NCI-H510A (cell line): ENCODE measurements at regions not wholly inside any gene's neighbourhood (a gene's known extent, or its start where the extent isn't known, plus 50 kb on each side); places are given as distances from the start of the nearest gene placed in this dataset.
"Not testable (repeated sequence)": the region's sequence is repeated elsewhere in the genome, so short reads cannot be mapped to it uniquely, and the experiment has no call there.

Experiments
- DNase-seq: peaks from one replicate; lab custom pipeline; 2025; lab: John Stamatoyannopoulos, UW

DNA sequence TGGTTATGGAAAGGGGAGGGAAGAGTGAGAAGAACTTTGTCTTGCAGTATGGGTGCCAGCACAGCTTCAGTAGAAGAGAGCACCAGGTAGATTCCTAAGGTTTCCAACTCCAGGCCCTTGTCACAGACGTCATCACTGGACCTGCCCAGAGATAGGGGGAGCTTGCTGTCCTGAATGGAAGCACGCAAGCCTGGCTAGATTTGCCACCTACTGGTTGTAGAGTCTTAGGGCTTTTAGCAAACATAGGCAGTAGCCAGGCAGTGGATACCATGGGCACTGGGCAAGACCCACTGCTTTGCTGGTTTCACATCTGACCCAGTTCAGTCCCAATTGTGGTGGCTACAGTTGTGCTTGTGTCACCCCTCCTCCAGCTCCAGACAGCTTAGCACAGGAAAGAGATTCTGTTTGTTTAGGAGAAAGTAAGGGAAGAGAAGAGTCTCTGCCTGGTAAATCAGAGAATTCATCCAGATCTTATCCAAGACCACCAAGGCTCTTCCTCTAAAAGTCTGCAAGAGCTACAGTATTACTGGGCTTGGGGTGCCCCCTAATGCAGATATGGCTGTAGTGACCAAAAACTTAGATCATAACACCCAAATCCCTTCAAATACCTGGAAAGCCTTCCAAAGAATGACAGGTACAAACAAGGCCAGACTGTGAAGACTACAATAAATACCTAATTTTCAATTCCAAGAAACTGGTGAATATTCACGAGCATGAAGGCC lies 158.9 kb downstream of the HINT1 start:
- no peak for DNase-seq

DNA sequence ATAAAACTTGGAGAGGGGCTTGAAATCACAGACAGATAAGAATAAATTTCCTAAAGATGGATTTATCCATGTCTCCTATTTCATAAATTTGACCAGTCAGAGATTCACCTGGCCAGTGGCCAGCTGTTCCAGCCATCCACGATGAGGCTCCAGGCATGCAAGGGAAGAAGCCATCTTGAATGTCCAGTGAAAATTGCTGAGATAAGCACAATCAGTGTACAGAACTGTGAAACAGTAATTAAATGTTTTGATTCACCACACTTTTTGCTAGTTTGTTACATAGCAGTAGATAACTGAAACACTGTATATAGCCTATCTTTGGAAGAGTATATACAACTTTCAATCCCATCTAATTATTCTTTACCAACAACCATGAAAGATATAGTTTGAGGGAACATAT lies 163.5 kb downstream of the HINT1 start:
- DNase-seq = no peak

DNA sequence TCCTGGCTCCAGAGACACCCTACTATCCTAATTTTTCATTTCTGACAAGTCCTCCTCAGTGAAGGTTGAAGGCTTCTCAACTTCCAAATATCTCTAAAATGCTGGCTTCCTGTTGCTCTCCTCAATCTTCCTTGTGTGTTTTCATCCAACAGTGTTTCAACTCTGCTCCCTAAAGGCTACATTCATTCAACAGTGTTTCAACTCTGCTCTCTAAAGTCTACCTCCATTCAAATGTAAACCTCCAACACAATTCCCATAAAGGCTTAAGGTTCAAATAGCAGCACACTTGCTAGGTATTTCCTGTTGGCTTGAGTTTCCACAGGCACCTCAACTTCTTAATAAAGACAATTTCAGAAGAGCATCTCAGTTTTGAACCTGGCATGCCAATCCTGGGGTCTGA lies 164.8 kb downstream of the HINT1 start:
- no peak for DNase-seq

DNA sequence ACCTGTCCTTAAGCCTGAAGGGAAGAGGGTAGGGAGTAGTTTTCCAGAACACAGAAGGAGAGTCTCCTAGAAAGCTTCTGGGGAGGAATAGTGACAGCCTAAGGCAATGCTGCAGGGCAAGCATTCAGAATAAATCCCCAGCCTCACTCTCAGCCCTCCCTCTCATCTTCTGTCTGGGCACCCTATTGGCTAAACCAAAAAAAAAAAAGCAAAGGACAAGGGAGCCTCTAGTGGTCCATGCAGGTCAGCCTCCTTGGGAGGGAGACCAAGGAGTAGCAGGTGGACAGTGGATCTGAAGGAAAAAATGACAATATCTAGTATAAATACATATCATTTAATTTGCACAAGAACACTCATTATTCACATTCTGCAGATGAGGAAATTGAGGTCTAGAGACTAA lies 168.3 kb downstream of the HINT1 start:
- DNase-seq = not testable (repeated sequence)

DNA sequence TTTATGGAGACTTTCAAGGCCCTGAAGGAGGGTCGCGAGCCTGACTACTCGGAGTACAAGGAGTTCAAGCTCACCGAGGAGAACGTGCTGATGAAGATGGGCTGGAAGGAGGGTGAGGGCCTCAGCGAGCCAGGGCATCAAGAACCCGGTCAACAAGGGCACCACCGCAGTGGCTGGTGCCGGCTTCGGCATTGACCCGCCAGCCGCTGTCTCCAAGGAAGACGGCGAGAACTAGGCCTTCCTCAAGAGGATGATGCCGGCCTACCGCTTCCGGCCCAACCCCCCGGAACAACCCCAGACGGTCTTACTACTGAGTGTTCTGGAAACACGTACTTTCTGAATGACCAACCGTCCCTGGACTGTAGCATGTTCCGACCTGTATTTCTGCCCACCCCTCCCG lies 169.2 kb downstream of the HINT1 start:
- no peak for DNase-seq

DNA sequence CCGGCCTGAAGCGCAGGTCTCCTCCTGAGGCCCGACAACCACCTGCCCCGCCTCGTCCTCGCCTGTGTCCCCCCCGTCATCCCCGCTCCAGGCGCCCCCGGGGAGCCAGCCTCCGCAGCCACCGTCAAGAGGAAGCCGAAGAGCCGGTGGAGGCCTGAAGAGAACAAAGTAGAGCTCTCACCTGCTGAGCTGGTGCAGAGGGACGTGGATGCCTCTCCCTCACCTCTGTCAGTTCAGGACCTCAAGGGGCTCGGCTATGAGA lies 169.9 kb downstream of the HINT1 start:
- DNase-seq = no peak

DNA sequence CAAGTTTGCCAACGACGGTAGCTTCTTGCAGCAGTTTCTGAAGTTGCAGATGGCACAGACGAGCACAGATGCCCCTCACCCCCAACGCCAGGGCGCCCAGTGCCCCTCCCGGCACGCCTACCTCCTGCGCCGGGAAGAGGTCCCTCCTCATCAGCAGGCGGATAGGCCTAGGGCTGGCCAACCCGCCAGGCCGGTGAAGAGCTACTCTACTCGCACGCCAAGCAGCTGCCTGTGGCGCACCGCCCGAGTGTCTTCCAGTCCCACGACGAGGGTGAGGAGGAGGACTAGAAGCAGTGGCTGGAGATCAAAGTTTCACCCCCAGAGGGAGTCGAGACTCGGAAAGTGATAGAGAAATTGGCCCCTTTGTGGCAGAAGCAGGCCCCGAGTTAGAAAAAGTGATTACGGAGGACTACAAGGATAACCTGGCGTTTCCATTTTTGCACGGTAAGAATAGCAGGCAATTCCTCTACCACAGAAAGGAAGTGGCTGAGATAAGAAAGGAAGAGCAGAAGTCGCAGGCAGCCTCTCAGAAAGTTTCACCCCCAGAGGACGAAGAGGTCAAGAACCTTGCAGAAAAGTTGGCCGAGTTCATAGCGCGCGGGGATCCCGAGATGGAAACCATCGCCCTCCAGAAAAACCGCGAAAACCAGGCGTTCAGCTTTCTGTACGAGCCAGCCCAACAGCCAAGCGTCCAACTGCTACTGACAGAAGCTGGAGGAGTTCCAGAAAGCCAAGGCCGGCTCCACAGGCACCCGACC lies 170.4 kb downstream of the HINT1 start:
- peak; percentile 35 for DNase-seq

DNA sequence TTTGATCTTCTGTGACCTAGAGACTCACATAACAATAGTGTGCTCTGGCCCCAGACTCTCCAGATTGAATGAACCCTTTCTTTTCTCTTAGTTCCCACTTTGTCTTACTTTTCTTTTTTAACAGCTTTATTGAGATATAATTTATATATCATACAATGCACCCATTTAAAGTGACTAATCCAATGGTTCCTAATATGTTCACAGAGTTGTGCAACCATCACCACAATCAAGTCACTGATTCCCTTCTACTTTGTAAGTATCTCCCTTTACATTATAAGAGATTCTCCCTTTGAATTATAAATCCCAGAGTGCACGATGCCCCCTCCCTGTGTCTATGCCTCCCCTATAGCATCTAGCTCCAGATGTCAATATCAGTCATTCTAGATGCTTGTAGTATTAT lies 172.4 kb downstream of the HINT1 start:
- no peak for DNase-seq

DNA sequence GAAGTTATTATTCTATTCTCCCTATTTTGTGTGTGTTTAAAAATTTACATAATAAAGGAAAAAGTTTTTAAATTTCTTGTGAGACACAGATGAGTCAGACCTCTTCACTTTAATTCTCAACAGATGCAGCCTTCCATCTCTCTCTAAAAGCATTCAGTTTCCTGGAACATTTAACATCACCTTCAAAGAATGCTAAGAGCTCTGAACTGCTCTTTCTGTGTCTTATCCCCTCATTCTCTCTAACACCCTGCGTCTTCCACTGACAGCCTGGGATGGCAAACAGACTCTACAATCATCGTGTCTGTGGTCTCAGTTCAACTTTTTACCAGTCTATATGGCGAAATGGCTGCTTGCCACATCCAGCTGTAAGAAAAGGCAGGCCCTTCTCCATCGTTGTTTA lies 173.0 kb downstream of the HINT1 start:
- DNase-seq = no peak

DNA sequence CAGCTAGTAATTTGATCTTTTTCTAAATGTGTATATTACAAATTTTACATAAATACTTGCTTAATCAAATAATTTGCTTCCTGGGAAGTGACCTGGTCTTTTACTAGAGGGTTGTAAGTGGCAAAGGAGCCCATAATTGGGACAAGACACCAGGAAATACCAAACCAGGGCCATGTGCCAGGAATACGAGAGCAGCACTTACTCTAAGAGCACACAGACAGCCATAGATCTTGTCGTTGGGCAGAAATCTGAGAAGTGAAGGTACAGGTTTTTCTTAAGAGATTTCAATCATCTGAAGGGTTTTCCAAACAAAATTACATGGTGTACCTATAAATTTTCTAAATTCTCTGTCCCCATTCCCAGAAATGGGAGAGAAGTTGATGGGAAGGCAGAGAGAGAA lies 179.3 kb downstream of the HINT1 start:
- no peak for DNase-seq

DNA sequence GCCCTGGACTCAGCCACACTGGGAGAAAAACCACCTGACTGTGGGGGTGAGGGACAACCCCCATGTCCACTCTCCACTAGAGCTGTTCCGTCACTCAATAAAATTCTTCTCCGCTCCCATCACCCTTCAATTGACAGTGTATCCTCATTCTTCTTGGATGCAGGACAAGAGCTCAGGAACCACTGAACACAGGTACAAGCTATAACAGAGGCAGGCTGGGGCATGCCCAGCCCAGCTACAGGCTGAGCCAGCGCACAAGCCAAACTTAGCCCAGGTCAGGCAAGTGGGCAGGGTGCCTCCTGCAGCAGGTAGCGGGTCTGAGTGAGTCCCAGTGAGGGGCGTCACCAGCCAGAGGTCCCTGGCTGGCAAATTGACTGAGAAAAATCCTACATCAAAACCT lies 183.4 kb downstream of the HINT1 start:
- no peak for DNase-seq

DNA sequence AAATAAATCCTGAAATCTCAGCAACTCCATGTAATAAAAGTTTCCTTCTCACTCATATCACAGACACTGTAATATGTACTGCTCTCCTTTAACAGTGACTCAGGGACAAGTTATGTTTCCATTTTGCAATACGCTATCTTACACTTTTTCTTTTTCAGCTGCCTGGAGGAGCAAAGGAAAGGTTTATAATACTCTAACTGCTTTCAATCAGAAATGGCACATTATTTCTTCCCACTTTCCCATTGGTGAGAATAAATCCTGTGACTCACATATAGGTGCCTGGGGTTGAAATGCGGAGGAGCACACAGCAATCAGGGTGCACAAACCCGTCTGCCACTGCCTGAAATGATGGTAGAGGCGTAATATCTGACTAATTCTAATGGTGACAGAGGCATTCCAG lies 186.6 kb downstream of the HINT1 start:
- DNase-seq = no peak

DNA sequence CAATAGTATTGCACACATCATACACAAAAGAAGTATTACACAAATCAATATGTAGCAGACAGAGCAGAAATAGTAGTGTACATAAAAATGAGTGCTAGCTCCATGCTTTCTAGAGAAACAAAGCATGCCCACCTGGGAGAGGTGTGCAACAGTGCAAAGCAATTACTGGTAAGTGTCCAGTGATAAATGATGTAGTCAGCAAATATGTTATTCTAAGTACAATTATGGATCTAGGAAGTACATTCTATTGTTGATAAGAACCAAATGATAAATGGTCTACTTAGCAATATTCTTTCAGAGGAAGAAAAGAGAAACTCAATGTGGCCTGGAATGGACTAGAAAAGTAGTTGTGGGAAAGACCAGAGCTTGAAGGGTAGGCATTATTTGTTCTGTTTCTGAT lies 188.6 kb downstream of the HINT1 start:
- no peak for DNase-seq

DNA sequence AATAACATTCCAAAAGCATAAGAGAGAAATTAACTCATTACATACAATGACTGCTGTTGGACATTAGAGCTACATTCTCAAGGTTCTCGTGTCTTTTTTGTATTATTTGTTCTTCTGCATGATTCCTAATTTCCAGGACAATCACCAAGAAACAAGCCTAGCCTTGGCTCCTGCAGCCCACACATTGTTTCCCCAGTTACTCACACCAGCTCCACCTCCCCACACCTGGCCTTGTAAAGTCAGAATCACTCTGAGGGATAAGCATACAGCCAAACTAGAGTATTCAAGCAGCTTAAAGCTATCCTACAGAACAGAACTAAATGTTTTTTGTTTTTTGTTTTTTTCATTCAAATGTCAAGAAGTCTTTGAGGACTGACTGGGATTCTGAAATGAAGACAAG lies 189.2 kb downstream of the HINT1 start:
- no peak for DNase-seq

DNA sequence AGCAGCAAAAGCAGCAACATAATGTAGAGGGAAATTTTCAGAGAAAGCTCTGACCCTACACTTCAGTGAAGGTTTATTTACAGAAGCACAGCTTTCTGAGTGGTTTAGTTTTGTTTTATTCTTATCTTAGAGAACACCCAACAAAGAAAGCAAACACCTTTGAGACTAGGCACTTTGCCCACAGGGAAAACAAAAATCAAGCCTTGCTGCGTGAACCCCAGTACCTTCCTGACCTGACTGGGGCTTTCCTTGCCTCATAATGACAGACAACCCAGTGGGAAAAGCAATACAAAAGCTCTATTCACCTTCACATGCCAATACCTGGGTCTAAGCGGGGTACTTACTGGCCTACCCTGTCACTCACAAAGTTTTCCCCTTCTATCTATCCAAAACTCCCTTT lies 189.8 kb downstream of the HINT1 start:
- DNase-seq = no peak

DNA sequence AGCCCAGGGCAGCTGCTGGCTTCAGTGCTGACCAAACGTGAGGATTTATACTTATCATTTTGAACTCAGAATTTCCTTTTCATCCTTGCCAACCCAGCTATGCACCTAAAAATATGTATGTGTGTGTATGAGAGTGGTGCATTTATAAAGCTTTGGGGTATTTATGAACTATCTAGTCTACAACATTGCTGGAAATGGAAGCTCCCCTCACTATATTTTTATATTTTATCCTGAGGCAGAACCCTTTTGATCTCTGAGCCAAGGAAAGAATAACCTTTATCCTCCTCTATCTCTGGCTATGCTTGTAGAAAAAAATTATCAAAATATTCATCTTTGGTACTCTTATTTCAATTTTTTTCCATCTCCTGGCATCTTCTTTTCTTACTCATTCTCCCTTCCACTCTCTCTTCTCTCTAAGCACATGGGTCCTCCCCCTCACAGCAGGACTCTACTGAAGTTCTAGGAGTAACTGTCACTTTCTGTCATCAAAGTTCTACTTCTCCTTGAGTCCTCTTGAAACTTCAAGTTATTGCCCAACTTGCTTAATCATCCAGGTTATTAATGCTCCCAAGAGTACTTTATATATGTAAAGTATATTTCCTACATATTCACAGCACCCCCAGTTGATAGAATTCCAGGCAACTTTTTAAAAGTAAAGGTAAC lies 190.9 kb downstream of the HINT1 start:
- DNase-seq = no peak

DNA sequence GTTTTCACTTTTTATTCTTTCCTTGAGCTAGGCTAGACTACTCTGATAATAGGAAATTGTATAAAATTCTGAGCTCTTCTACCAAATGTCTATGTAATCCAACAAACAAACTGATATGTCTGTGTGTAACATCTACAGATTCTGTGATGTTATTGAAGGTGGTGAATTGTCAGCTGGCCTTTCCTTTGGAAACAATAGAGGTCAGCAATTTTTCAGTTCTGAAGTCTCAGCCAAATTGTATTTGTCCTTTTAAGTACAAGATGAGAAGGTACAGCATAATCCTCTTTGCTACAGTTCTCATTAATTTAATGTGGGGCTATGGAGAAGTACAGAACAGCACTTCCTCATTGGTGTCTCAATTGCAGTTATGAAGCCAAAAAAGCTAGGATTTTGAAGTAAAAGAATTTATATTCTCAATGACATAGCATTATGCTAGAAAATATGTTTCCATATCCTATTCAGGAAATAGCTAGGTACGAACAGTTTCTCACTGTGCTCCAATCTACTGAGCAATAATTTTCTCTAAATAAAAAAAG lies 198.0 kb downstream of the HINT1 start:
- no peak for DNase-seq

DNA sequence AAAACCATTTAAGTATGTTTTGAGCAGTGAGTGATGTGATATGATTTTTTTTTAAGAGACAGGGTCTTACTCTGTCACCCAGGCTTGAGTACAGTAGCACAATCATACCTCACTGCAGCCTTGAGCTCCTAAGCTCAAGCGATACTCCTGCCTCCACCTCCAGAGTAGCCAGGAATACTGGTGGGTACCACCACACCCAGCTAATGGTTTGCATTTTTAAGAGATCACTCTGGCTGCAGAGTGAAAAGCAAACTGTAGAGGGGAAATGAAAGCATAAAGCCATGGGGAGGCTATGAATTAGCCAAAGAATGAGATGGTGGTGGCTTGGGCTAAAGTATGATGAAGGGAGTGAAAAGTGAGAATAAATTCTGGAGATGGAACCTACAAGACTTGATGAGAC lies 199.1 kb downstream of the HINT1 start:
- no peak for DNase-seq

DNA sequence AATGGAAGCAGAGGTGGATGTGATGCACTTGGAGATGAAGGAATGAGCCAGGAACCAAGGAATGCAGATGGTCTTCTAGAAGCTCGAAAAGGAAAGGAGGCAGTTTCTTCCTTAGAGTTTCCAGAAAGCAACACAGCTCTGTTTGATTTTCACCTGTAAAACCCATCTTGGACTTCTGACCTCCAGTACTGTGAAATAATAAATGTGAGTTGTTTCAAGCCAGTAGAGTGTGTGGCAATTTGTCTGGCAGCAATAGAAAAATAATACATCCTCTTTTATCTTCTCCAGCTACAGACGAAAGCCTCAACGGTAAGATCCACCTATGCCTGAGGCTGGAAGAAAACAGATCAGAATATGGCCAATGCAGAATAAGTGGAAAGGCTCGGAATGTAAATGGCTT lies 199.7 kb downstream of the HINT1 start:
- DNase-seq = no peak

DNA sequence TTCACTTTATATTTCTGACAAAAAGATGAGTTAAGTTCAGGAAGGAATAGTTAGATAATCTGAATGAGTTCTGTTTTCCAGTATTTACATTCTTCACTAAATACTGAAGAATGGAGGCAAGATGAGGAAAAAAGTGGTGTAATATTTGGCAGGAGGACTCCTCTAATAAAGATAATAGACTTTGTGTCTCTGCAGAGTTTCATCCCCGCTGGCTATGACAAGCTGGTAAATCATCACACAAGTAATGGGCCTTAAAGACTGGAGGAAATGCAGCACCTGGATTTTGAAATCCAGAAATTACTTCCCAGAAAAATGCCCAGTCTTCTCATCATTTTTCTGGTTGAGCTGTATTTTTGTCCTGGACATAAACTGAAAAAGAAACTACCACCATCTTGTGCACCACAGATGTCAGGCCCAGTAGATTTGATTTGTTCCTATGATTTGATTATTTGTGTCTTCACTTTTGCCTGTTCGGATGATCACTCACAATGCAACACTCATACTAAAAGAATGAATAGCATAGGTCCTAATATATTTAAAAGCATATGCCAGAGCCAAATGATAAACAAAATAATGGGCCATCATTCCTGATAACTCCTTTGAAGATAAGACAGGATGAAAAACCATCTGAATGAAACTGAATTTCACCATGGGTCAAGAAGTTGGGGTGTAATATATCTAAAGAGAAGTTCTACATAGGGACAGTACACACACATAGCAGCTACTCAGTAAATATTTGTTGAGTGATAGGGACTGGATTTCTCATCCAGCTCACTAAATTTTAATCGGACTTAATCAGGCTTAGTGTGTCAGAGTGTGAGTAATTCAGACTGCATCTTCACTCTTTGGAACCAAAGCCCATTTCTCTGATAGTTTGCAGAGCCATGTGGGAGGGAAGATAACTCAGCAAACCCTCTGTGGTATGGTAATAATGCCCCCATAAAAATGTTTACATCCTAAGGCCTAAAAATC lies 200.5 kb downstream of the HINT1 start:
- DNase-seq = no peak

DNA sequence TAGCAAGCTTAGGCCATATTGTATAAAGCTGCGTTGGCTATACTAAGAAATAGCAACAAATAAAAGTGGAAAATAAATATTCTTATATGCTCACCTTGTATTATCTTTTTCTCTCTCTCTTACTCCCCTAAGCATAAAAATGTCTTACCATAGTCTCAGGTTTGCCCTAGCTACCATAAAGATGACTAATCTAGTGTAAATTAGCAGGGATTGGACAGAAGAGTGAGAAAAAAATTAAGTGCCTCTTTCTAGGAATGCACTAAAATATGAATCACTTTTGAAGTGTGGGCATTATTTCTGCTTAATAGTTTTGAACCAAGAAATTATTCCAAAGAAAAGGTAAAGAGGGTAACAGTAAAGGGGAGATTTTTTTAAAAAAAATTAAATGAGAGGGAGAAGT lies 201.3 kb downstream of the HINT1 start:
- DNase-seq = no peak

DNA sequence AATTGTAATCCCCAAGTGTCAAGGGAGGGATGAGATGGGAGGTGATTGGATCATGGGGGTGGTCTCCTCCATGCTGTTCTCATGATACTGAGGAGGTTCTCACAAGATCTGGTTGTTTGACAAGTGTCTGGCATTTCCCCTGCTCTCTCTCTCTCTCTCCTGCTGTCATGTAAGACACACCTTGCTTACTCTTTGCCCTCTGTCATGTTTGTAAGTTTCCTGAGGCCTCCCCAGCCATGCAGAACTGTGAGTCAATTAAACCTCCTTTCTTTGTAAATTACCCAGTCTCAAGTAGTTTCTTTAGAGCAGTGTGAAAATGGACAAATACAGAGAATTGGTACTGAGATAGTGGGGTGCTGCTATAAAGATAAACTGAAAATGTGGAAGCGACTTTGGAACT lies 207.9 kb downstream of the HINT1 start:
- no peak for DNase-seq
